Skeletal muscle satellite cell (primary cell): ENCODE measurements at regions not wholly inside any gene's neighbourhood (a gene's known extent, or its start where the extent isn't known, plus 50 kb on each side); places are given as distances from the start of the nearest gene placed in this dataset.

Experiments
- H3K27me3 ChIP-seq: 2 replicates; pipeline ENCODE4 v1.7.0; 2013; ENCODE audit warnings: low read length; ENCODE audit not compliant: control insufficient read depth, insufficient read depth
- H3K36me3 ChIP-seq: 2 replicates; pipeline ENCODE4 v1.7.0; 2013; ENCODE audit warnings: mild to moderate bottlenecking, control low read depth, low read length; ENCODE audit not compliant: insufficient read depth
- H3K4me1 ChIP-seq: 2 replicates; pipeline ENCODE4 v1.7.0; 2013; ENCODE audit warnings: low read length; ENCODE audit not compliant: control insufficient read depth, insufficient read depth
- H3K4me2 ChIP-seq: 2 replicates; pipeline ENCODE4 v1.7.0; 2013; ENCODE audit warnings: mild to moderate bottlenecking, low read length
- H3K4me3 ChIP-seq: 2 replicates; pipeline ENCODE4 v1.7.0; 2013; ENCODE audit warnings: low read length
- H3K9ac ChIP-seq: 2 replicates; pipeline ENCODE4 v1.7.0; 2013; ENCODE audit warnings: mild to moderate bottlenecking, low read depth, low read length, moderate library complexity
- H3K9me3 ChIP-seq: replicated peaks from 2 replicates; pipeline ENCODE4 v1.7.0; 2013; ENCODE audit warnings: mild to moderate bottlenecking, control low read depth, low read length

DNA sequence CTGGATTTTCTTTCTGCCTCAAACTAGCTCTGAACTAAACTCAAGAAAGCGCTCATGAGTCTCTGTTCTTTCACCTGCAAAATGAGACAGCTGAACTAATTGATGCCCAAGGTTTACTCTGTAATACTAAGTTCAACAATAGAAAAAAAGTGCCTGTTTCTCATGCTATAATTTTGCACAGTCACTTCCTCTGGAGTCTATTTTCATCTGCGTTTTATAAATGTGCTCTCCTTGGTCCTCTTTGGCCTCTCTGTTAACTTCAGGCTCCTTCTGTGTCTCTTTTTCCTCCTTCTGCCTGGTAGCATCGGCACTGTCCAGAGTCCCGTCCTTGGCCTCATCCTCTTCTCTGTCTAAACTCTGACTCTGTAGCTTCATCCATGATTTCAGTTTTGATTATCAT is 311.9 kb upstream of the TLE4 start:
- no peak overlapping the region for H3K4me3 ChIP-seq
- H3K9me3 ChIP-seq, result no peaks in the 10 kb centered on the region
- no peak overlapping the region for H3K9ac ChIP-seq
- H3K27me3 ChIP-seq, result no peaks in the 10 kb centered on the region
- H3K4me2 ChIP-seq, result no peak overlapping the region
- no peaks in the 10 kb centered on the region for H3K36me3 ChIP-seq
- H3K4me1 ChIP-seq, result no peaks in the 10 kb centered on the region

DNA sequence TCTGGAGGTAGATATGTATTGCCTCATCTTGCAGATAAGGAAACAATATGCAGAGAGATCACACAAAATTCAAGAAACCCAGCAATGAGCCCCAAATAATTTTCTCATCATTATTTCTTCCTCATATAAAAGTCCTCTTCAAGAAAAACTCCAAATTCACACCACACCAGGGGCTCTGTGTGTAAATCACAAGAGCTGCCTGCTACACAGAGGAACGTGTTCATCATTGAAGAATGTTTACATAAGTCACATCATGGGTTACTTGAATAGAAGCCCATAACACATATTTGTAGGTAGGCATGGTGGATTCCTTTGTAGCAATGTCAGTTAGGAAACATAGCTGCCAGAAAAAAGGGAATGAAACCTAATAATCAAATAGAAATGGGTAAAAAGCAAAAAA is 308.1 kb upstream of the TLE4 start:
- no peaks in the 10 kb centered on the region for H3K9me3 ChIP-seq
- no peaks in the 10 kb centered on the region for H3K36me3 ChIP-seq
- no peak overlapping the region for H3K4me3 ChIP-seq
- no peak overlapping the region for H3K4me2 ChIP-seq
- no peak overlapping the region for H3K9ac ChIP-seq
- H3K27me3 ChIP-seq, result no peaks in the 10 kb centered on the region
- H3K4me1 ChIP-seq, result no peaks in the 10 kb centered on the region

- H3K9ac ChIP-seq, result no peak overlapping the region
- H3K4me3 ChIP-seq, result no peak overlapping the region
- no peaks in the 10 kb centered on the region for H3K9me3 ChIP-seq
- H3K36me3 ChIP-seq, result no peaks in the 10 kb centered on the region
- H3K4me1 ChIP-seq, result no peaks in the 10 kb centered on the region
- no peak overlapping the region for H3K4me2 ChIP-seq
- H3K27me3 ChIP-seq, result no peaks in the 10 kb centered on the region
Observed at GRCh38 chr9:79264041-79264440, 307.7 kb upstream of the TLE4 start.

DNA sequence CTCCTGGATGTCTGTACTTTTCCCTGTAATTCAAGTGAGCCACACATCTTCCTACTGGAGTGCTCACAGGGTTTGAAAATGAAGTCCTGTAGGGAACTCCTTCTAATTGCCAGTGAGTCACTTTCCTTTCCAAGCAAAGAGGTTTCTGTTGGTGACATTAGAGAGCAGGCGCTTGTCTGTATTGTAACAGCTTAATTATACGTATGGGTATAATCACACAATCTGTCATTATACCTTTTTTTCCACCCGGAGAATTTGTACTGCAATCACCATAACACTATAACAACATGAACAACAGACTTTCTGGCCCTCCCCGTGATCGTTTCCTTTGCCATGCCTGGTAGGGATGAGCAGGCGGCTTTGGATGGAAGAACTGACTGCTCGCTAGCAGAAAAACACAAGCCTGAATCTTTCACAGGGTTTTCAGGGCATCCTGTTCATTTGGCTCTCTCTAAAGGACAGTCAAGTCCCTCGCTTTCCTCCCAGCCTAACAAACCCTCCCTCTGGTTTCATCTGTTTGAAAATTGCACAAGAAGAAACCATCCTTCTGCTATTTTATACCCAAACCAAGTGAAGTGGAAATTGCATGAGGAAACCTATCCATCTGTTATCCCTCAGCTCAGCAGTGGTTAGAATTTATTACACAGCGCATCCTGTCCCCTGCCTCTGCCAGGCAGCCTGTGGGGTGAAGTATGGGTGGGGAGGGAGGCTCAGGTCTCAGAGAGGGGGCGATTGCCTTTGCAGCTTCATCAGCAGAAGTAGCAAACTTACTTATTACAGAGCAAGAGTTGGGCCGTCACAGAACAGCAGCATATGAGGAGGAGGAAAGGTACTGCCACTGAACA is 307.0 kb upstream of the TLE4 start:
- H3K4me2 ChIP-seq, result no peak overlapping the region
- no peaks in the 10 kb centered on the region for H3K4me1 ChIP-seq
- H3K4me3 ChIP-seq, result no peak overlapping the region
- H3K9me3 ChIP-seq, result no peaks in the 10 kb centered on the region
- H3K36me3 ChIP-seq, result no peaks in the 10 kb centered on the region
- no peaks in the 10 kb centered on the region for H3K27me3 ChIP-seq
- H3K9ac ChIP-seq, result no peak overlapping the region

DNA sequence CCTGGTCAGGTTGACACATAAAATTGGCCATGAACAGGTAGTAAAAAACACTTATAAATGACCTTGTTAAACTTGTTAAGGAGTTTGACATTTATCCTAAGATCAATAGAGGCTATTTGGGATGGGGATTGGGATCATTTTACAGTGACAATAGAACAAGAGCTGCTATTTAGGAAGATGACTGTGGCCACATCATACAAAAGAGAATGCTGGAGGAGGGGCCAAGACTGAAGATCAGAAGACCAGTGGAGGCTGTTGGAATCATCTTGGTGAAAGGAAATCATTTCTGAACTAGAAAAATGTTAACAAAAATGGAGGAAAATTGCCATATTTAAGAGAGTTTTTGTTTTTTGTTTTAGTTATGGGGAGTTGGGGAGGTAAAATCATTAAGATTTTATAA is 304.8 kb upstream of the TLE4 start:
- Histone ChIP-seq H3K9ac (no peak overlapping the region), H3K27me3 (no peaks in the 10 kb centered on the region), H3K4me1 (no peaks in the 10 kb centered on the region), H3K4me3 (no peak overlapping the region), H3K4me2 (no peak overlapping the region), H3K9me3 (no peaks in the 10 kb centered on the region), H3K36me3 (no peaks in the 10 kb centered on the region)

DNA sequence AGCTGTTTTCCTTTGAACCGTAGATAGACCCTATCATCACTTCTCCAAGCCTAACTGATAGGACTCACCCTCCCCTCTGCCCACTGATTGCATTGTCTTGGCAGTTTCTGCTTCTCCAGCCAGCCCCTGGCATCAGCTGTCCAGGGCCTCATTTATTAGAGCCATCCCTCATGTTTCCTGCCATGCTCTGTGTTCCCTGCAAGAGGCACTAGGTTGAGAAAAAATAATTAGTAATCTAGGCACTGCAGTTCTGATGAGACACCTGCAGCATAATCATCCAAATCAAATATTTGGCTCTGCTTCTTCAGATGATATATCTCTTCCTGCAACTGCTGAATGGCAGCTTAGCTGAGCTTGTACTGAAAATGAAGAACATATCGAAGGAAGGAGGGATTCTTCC is 303.0 kb upstream of the TLE4 start:
- Histone ChIP-seq H3K4me2 (no peak overlapping the region), H3K9me3 (no peaks in the 10 kb centered on the region), H3K4me1 (no peaks in the 10 kb centered on the region), H3K4me3 (no peak overlapping the region), H3K9ac (no peak overlapping the region), H3K36me3 (no peaks in the 10 kb centered on the region), H3K27me3 (no peaks in the 10 kb centered on the region)

DNA sequence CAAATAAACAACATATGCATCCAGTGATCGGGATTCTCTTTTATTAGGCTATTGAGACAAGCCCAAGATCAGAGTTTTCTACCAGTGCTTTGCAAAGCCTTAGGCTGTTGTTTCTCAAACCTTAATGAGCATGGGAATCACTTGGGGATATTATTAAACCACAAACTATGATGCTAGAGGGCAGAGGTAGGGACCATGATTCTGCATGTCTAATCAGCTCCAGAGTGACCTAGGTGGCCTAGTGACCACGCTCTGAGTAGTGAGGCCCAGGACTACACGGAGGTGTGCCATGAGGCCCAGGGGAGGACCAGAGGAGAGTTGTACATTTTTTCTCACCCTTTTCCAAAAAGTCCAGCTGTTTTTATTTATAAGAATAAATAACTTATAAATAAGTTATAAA is 298.5 kb upstream of the TLE4 start:
- Histone ChIP-seq H3K4me1 (no peaks in the 10 kb centered on the region), H3K36me3 (no peaks in the 10 kb centered on the region), H3K9me3 (no peaks in the 10 kb centered on the region), H3K27me3 (no peaks in the 10 kb centered on the region), H3K4me3 (no peak overlapping the region), H3K4me2 (no peak overlapping the region), H3K9ac (no peak overlapping the region)

GRCh38 chr9:79279356-79279755 is 292.4 kb upstream of the TLE4 start:
- Histone ChIP-seq H3K36me3 (no peaks in the 10 kb centered on the region), H3K4me2 (no peak overlapping the region), H3K9ac (no peak overlapping the region), H3K27me3 (no peaks in the 10 kb centered on the region), H3K4me1 (no peaks in the 10 kb centered on the region), H3K4me3 (no peak overlapping the region), H3K9me3 (no peaks in the 10 kb centered on the region)

DNA sequence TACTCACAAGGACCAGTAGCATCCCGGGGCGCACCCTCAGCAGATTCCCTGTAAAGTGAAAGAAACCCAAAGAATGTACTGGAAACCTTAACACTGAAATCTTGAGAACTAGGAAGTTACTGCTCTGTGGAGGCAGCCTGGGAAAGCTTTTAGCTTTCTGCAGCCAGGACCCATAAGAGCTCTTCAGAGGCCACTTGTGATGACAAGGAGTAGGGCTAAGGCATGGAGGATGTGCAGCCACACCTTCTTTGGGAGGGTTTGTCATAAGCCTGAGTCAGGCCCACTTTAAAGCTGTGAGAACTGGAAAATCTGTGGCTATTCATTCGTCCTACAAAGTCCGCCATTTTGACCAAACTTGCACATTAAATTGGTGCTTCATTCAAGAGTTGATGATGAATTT is 291.1 kb upstream of the TLE4 start:
- Histone ChIP-seq H3K4me1 (no peaks in the 10 kb centered on the region), H3K27me3 (no peaks in the 10 kb centered on the region), H3K9ac (no peak overlapping the region), H3K36me3 (no peaks in the 10 kb centered on the region), H3K4me3 (no peak overlapping the region), H3K9me3 (no peaks in the 10 kb centered on the region), H3K4me2 (no peak overlapping the region)

- no peaks in the 10 kb centered on the region for H3K36me3 ChIP-seq
- no peak overlapping the region for H3K4me3 ChIP-seq
- no peaks in the 10 kb centered on the region for H3K9me3 ChIP-seq
- no peak overlapping the region for H3K4me2 ChIP-seq
- no peaks in the 10 kb centered on the region for H3K4me1 ChIP-seq
- no peaks in the 10 kb centered on the region for H3K27me3 ChIP-seq
- no peak overlapping the region for H3K9ac ChIP-seq
Observed at GRCh38 chr9:79284081-79284480, 287.7 kb upstream of the TLE4 start.

- no peak overlapping the region for H3K4me2 ChIP-seq
- H3K4me1 ChIP-seq, result no peaks in the 10 kb centered on the region
- no peak overlapping the region for H3K4me3 ChIP-seq
- H3K27me3 ChIP-seq, result no peaks in the 10 kb centered on the region
- no peak overlapping the region for H3K9ac ChIP-seq
- no peaks in the 10 kb centered on the region for H3K36me3 ChIP-seq
- no peaks in the 10 kb centered on the region for H3K9me3 ChIP-seq
Observed at GRCh38 chr9:79286992-79287707, 284.6 kb upstream of the TLE4 start.
